ENCODE measurements at regions not wholly inside any gene's neighbourhood (a gene's known extent, or its start where the extent isn't known, plus 50 kb on each side); places are given as distances from the start of the nearest gene placed in this dataset.

GRCh38 chr3:157922614-157923013 is 183.6 kb downstream of the SHOX2 start:
- TF ChIP-seq CTCF (IDR thresholded peaks at IDR 0.05) (no peak), POLR2A (IDR thresholded peaks at IDR 0.05) (no peak)
